Activated CD4-positive, alpha-beta T cell treated with anti-CD3 and anti-CD28 coated beads, Interleukin-2, amount 50 U/mL, for 24 hours (primary cell): ENCODE measurements at regions not wholly inside any gene's neighbourhood (a gene's known extent, or its start where the extent isn't known, plus 50 kb on each side); places are given as distances from the start of the nearest gene placed in this dataset.
"Not testable (repeated sequence)": the region's sequence is repeated elsewhere in the genome, so short reads cannot be mapped to it uniquely, and the experiment has no call there.

ENCODE experiments used
- DNase-seq, 2 donors: peaks; one replicate each; pipeline ENCODE4 v3.0.0-alpha.2; 2020; ENCODE audit warnings: low read depth in 1 of 2, low spot score in 1 of 2

- DNase-seq = no peak
Measured at GRCh38 chr7:68914006-68914405, 684.3 kb upstream of the AUTS2 start.

GRCh38 chr7:68917041-68917651 lies 681.1 kb upstream of the AUTS2 start:
- DNase-seq = no peak

GRCh38 chr7:68918621-68919020 lies 679.7 kb upstream of the AUTS2 start:
- DNase-seq = no peak

GRCh38 chr7:68922850-68923249 lies 675.4 kb upstream of the AUTS2 start:
- DNase-seq = no peak

- DNase-seq = no peak
Measured at GRCh38 chr7:68925241-68925640, 673.0 kb upstream of the AUTS2 start.

- DNase-seq = no peak
Measured at GRCh38 chr7:68929781-68930261, 668.5 kb upstream of the AUTS2 start.

GRCh38 chr7:68936471-68937035 lies 661.7 kb upstream of the AUTS2 start:
- no peak for DNase-seq

- no peak for DNase-seq
Measured at GRCh38 chr7:68938151-68938550, 660.1 kb upstream of the AUTS2 start.

- DNase-seq = no peak
Measured at GRCh38 chr7:68943786-68944185, 654.5 kb upstream of the AUTS2 start.

- no peak for DNase-seq
Measured at GRCh38 chr7:68955656-68956055, 642.6 kb upstream of the AUTS2 start.

GRCh38 chr7:68958571-68958970 lies 639.7 kb upstream of the AUTS2 start:
- no peak for DNase-seq

GRCh38 chr7:68963552-68963951 lies 634.7 kb upstream of the AUTS2 start:
- no peak for DNase-seq

- no peak for DNase-seq
Measured at GRCh38 chr7:68964060-68964459, 634.2 kb upstream of the AUTS2 start.

- DNase-seq = no peak
Measured at GRCh38 chr7:68965351-68965750, 632.9 kb upstream of the AUTS2 start.

- no peak for DNase-seq
Measured at GRCh38 chr7:68967598-68967997, 630.7 kb upstream of the AUTS2 start.

- no peak for DNase-seq
Measured at GRCh38 chr7:68969571-68969970, 628.7 kb upstream of the AUTS2 start.

- DNase-seq = no peak
Measured at GRCh38 chr7:68971634-68972340, 626.5 kb upstream of the AUTS2 start.

GRCh38 chr7:68977385-68978055 lies 620.8 kb upstream of the AUTS2 start:
- DNase-seq = no peak

- DNase-seq = no peak
Measured at GRCh38 chr7:68978710-68979109, 619.6 kb upstream of the AUTS2 start.

- no peak for DNase-seq
Measured at GRCh38 chr7:68980011-68980410, 618.3 kb upstream of the AUTS2 start.

GRCh38 chr7:68980432-68980831 lies 617.8 kb upstream of the AUTS2 start:
- not testable (repeated sequence) for DNase-seq

- DNase-seq = no peak
Measured at GRCh38 chr7:68984306-68984705, 614.0 kb upstream of the AUTS2 start.
